ENCODE measurements at regions not wholly inside any gene's neighbourhood (a gene's known extent, or its start where the extent isn't known, plus 50 kb on each side); places are given as distances from the start of the nearest gene placed in this dataset.

- no peak for DNase-seq
Measured at GRCh38 chr6:105838171-105838570, 248.0 kb upstream of the PRDM1 start.

GRCh38 chr6:105836889-105837288 lies 249.2 kb upstream of the PRDM1 start:
- no peak for DNase-seq

- no peak for DNase-seq
Measured at GRCh38 chr6:105836379-105836778, 249.8 kb upstream of the PRDM1 start.

GRCh38 chr6:105835373-105835772 lies 250.8 kb upstream of the PRDM1 start:
- DNase-seq: no peak

GRCh38 chr6:105833959-105834947 lies 251.9 kb upstream of the PRDM1 start:
- no peak for DNase-seq

GRCh38 chr6:105832313-105832761 lies 253.8 kb upstream of the PRDM1 start:
- DNase-seq: no peak

- DNase-seq: no peak
Measured at GRCh38 chr6:105831311-105832097, 254.6 kb upstream of the PRDM1 start.

- DNase-seq: no peak
Measured at GRCh38 chr6:105825210-105825609, 260.9 kb upstream of the PRDM1 start.

- no peak for DNase-seq
Measured at GRCh38 chr6:105824732-105825131, 261.4 kb upstream of the PRDM1 start.

- no peak for DNase-seq
Measured at GRCh38 chr6:105821777-105822176, 264.4 kb upstream of the PRDM1 start.

- DNase-seq: no peak
Measured at GRCh38 chr6:105821027-105821426, 265.1 kb upstream of the PRDM1 start.

GRCh38 chr6:105819745-105820144 lies 266.4 kb upstream of the PRDM1 start:
- DNase-seq: no peak

- DNase-seq: no peak
Measured at GRCh38 chr6:105818505-105818904, 267.6 kb upstream of the PRDM1 start.

- DNase-seq: no peak
Measured at GRCh38 chr6:105817961-105818360, 268.2 kb upstream of the PRDM1 start.

- DNase-seq: no peak
Measured at GRCh38 chr6:105817370-105817769, 268.8 kb upstream of the PRDM1 start.

GRCh38 chr6:105816847-105817246 lies 269.3 kb upstream of the PRDM1 start:
- no peak for DNase-seq

GRCh38 chr6:105815661-105816555 lies 270.2 kb upstream of the PRDM1 start:
- DNase-seq: no peak

- no peak for DNase-seq
Measured at GRCh38 chr6:105814745-105815536, 271.2 kb upstream of the PRDM1 start.

- no peak for DNase-seq
Measured at GRCh38 chr6:105810922-105811482, 275.1 kb upstream of the PRDM1 start.

- no peak for DNase-seq
Measured at GRCh38 chr6:105810105-105810921, 275.8 kb upstream of the PRDM1 start.

GRCh38 chr6:105808571-105808970 lies 277.6 kb upstream of the PRDM1 start:
- no peak for DNase-seq

Measured in activated CD4-positive, CD25-positive, alpha-beta regulatory T cell treated with anti-CD3 and anti-CD28 coated beads, Interleukin-2, amount 50 U/mL, for 72 hours (primary cell).